Right ventricle myocardium superior (tissue), 1 donor: ENCODE measurements at regions not wholly inside any gene's neighbourhood (a gene's known extent, or its start where the extent isn't known, plus 50 kb on each side); places are given as distances from the start of the nearest gene placed in this dataset.

ENCODE experiments used
- ATAC-seq: fragments of 200-7000 bp; cut with Tn5 transposase; one replicate; pipeline ENCODE4 v1.9.1; 2020; ENCODE audit warnings: mild to moderate bottlenecking; ENCODE audit not compliant: poor library complexity
- DNase-seq: peaks from one replicate; pipeline ENCODE4 v3.0.0-alpha.2; 2020
- intact Hi-C: fragments of 100-400 bp; cut with DNase I; formaldehyde crosslinking; loops from one replicate; pipeline ENCODE4 v1.11.2; 2022
- donor health status: DM: no; HTN: yes; CAD: no; lungs with severe emphysema.

- DNase-seq, result no peak
- intact Hi-C loops, result no loop called here
- ATAC-seq, result no peak
These were observed 94.2 kb upstream of the CDH20 start for GRCh38 chr18:61239051-61239450.

- DNase-seq (no peak), ATAC-seq (no peak)
- intact Hi-C loops, result no loop called here
These were observed 91.9 kb upstream of the CDH20 start for GRCh38 chr18:61241260-61241853.

GRCh38 chr18:61244632-61245031 is 88.6 kb upstream of the CDH20 start:
- DNase-seq (no peak), ATAC-seq (no peak)
- intact Hi-C loops, result no loop called here

- intact Hi-C loops, result no loop called here
These were observed 88.0 kb upstream of the CDH20 start for GRCh38 chr18:61245276-61245675.

GRCh38 chr18:61248589-61248988 is 84.6 kb upstream of the CDH20 start:
- no peak for ATAC-seq

More at GRCh38 chr18:61245276-61245675, 88.0 kb upstream of the CDH20 start:
- no peak for ATAC-seq
- no peak for DNase-seq

GRCh38 chr18:61256291-61256690 is 76.9 kb upstream of the CDH20 start:
- DNase-seq (no peak), ATAC-seq (no peak)
- intact Hi-C loops, result no loop called here

More at GRCh38 chr18:61248589-61248988, 84.6 kb upstream of the CDH20 start:
- no peak for DNase-seq
- intact Hi-C loops, result no loop called here

GRCh38 chr18:61261870-61262269 is 71.4 kb upstream of the CDH20 start:
- no peak for ATAC-seq
- intact Hi-C loops, result no loop called here

GRCh38 chr18:61272793-61273192 is 60.4 kb upstream of the CDH20 start:
- ATAC-seq (no peak), DNase-seq (no peak)
- intact Hi-C loops, result no loop called here

More at GRCh38 chr18:61261870-61262269, 71.4 kb upstream of the CDH20 start:
- no peak for DNase-seq

- intact Hi-C loops, result no loop called here
- ATAC-seq (no peak), DNase-seq (no peak)
These were observed 59.7 kb upstream of the CDH20 start for GRCh38 chr18:61273533-61273932.

GRCh38 chr18:61274416-61274960 is 58.7 kb upstream of the CDH20 start:
- intact Hi-C loops, result no loop called here
- DNase-seq, result no peak
- no peak for ATAC-seq

- DNase-seq (no peak), ATAC-seq (no peak)
- intact Hi-C loops, result no loop called here
These were observed 55.4 kb upstream of the CDH20 start for GRCh38 chr18:61277808-61278207.

GRCh38 chr18:61281431-61281830 is 51.8 kb upstream of the CDH20 start:
- intact Hi-C loops, result no loop called here

GRCh38 chr18:61282926-61283325 is 50.3 kb upstream of the CDH20 start:
- DNase-seq, result no peak
- intact Hi-C loops, result no loop called here
- ATAC-seq, result no peak

More at GRCh38 chr18:61281431-61281830, 51.8 kb upstream of the CDH20 start:
- no peak for ATAC-seq
- DNase-seq, result no peak
